HG02642 (cell line): ENCODE measurements at regions not wholly inside any gene's neighbourhood (a gene's known extent, or its start where the extent isn't known, plus 50 kb on each side); places are given as distances from the start of the nearest gene placed in this dataset.

Experiments
- ATAC-seq: cut with Tn5 transposase; IDR thresholded peaks from one replicate; pipeline ENCODE4 v1.9.1; 2021; ENCODE audit warnings: mild to moderate bottlenecking; ENCODE audit not compliant: unreplicated experiment, poor library complexity

GRCh38 chr17:72477491-72477890 lies 356.7 kb downstream of the SOX9 start:
- ATAC-seq: no peak

- ATAC-seq: no peak
Observed at GRCh38 chr17:72479113-72479512, 358.3 kb downstream of the SOX9 start.

- ATAC-seq: no peak
Observed at GRCh38 chr17:72481572-72481971, 360.8 kb downstream of the SOX9 start.

GRCh38 chr17:72485596-72485995 lies 364.8 kb downstream of the SOX9 start:
- no peak for ATAC-seq

GRCh38 chr17:72486806-72487205 lies 366.0 kb downstream of the SOX9 start:
- ATAC-seq: no peak

GRCh38 chr17:72487731-72488494 lies 367.1 kb downstream of the SOX9 start:
- ATAC-seq: no peak

GRCh38 chr17:72488555-72489271 lies 367.9 kb downstream of the SOX9 start:
- no peak for ATAC-seq

GRCh38 chr17:72489272-72489641 lies 368.4 kb downstream of the SOX9 start:
- no peak for ATAC-seq

- ATAC-seq: no peak
Observed at GRCh38 chr17:72491102-72491501, 370.3 kb downstream of the SOX9 start.

- ATAC-seq: no peak
Observed at GRCh38 chr17:72492494-72492893, 371.7 kb downstream of the SOX9 start.

- no peak for ATAC-seq
Observed at GRCh38 chr17:72492941-72493340, 372.1 kb downstream of the SOX9 start.

- no peak for ATAC-seq
Observed at GRCh38 chr17:72494566-72494965, 373.7 kb downstream of the SOX9 start.

GRCh38 chr17:72496461-72496860 lies 375.6 kb downstream of the SOX9 start:
- ATAC-seq: no peak

- no peak for ATAC-seq
Observed at GRCh38 chr17:72497915-72498314, 377.1 kb downstream of the SOX9 start.

- ATAC-seq: peak; percentile 55
Observed at GRCh38 chr17:72498364-72499210, 377.8 kb downstream of the SOX9 start.

GRCh38 chr17:72501404-72502370 lies 380.9 kb downstream of the SOX9 start:
- no peak for ATAC-seq

- no peak for ATAC-seq
Observed at GRCh38 chr17:72502371-72503341, 381.8 kb downstream of the SOX9 start.

- no peak for ATAC-seq
Observed at GRCh38 chr17:72503556-72503955, 382.7 kb downstream of the SOX9 start.

GRCh38 chr17:72504783-72505182 lies 384.0 kb downstream of the SOX9 start:
- no peak for ATAC-seq
